NOMO-1 (cell line): ENCODE measurements at regions not wholly inside any gene's neighbourhood (a gene's known extent, or its start where the extent isn't known, plus 50 kb on each side); places are given as distances from the start of the nearest gene placed in this dataset.

Experiments used
- DNase-seq, 2 experiments: peaks; one replicate each; lab custom pipeline; 2025; ENCODE audit not compliant: unreplicated experiment in 2 of 2; lab: John Stamatoyannopoulos, UW

DNA sequence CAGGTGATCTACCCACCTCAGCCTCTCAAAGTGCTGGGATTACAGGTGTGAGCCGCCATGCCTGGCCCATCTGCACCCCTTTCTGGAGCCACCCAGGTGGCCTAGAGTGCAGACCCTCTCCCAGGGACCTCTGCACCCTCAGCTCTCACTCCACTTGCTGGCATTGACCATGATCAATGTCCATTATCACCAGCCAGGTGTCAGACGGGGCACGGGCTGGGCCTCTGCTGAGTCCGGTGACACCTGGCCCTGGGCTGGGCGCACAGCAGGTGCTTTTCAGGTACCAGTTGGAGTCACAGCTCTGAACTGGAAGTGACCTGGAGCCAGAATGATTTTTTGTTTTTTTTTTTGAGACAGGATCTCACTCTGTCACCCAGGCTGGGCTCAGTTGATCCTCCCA, 91.8 kb upstream of the PMEPA1 start:
- no peak for DNase-seq

DNA sequence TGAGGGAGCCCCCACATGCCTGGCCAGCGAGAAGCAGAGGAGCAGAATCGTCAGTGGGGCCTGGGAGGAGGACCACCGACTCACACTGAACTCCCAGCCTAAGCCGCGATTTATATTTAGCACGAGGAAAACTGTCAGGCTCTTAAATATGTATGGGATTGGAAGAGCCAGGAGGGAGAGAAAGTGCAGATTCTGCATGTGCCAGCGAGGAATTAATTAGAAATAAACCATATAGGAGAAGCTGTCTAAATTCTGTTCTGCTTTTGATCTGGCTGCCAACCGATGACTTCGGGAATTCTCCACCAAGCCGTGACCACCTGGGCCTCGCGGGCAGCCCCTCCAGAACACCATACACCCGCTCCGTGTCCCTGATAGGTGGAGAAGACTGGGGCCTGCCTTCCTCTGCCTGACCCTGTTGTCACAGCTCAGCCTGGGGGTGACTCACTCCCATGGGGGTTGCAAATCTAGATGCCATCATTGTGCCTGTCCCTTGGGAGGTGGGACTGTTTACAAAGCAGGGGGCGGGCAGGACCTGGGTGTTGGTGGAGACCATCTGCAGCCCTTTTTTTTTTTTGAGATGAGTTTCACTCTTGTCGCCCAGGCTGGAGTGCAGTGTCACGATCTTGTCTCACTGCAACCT, 91.1 kb upstream of the PMEPA1 start:
- DNase-seq = no peak

DNA sequence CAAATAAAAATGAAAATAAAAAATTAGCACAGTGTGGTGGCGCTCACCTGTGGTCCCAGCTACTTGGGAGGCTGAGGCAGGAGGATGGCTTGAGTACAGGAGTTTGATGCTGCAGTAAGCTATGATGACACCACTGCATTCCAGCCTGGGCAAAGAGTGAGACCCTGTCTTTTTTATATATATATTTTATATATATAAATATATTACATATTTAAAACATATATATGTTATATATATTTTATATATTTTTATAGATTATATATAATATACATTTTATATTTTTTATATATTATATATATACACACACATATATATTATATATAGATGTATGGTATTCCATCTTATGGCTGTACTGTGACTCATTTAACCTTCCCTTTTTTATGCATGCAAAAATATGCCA, 87.6 kb upstream of the PMEPA1 start:
- no peak for DNase-seq

GRCh38 chr20:57795977-57796560, 86.3 kb upstream of the PMEPA1 start:
- DNase-seq = no peak

DNA sequence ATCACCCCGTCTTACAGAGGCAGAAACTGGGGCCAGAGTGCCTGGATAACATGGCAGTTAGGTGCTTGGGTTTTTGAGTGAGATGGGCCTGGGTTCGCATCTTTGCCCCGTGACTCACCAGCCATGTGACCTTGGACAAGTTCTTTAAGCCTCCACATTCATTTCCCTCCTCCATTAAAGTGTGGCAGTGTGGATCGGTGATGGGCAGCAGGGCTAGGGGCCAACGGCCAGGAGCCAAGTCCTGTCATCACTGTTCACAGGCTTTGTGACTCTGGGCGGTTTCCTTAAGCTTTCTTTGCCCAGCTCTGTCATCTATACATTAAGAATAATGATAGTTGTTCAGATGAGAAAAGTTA, 85.5 kb upstream of the PMEPA1 start:
- DNase-seq = no peak

DNA sequence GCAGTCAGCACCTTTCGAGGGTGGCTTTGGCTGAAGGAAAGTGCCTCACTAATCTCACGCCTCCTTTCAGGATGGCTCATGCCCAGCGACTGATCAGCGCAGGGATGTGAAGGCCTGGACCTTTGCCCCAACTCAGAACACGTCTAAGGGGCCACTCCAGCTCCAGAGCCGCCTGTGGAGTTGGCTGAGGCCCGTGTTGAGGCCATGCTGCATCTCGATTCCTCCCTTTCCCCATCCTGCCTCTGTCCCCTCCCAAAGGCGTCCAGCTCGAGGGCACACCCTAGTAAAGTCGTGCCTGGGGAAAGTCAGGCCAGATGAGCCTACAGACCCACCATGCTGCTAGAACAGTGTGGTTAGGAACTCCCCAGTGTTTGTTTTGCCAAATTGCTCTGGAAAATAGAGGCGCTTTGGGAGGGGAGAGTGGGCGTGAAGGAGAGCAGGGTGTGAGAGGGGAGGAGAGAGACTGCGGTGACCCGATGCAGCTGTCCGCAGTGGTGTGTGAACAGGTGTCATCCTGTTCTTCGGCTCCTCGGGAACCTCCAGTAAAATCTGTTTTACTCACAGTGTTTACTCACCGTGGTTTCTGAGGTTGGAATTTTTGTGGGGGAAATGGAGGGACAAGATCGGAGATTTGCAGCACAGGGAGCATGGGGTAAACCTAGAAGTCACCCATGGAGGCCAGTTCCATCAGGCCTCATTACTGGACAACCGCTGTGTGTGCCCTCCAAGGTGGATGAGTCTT, 85.0 kb upstream of the PMEPA1 start:
- DNase-seq = no peak

DNA sequence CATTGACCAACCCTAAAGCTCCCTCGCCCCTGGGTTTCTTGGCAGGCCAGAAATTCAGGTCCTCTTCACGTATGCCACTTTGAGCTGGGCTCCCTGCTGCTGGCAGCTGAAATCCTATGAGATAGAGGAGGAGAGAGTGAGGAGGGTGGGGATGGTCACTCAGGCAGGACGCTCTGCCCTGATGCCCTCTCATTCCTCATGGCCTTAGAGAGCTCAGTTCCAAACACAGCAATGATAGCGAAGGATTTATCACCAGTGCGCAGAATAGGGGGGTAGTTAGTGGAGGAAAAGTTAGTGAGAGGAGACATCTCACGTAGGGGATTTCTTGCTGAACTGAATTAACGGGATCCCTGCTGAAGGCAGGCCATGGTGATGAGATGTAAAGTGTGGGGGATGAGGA, 84.2 kb upstream of the PMEPA1 start:
- DNase-seq = no peak

DNA sequence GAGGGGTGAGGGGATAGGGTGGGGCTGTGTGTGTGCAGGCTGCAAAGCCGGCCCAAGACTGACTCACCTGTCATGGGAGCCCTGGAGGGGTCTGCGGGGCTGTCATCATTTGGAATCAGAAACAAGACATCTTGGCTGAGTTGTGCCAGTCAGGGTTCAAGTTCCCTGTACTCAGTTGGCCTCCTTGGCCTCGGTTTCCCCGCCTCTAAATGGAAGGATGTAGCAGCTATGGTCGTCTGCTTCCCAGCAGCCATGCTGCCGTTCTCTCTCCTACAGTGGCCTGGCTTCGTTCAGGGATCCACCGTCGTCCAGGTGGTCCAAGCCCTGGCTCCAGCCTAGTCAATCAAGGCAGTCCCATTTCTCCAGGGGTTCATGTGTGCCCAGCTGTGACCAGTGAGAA, 83.6 kb upstream of the PMEPA1 start:
- DNase-seq = no peak

- no peak for DNase-seq
Observed at GRCh38 chr20:57792386-57793080, 82.7 kb upstream of the PMEPA1 start.

DNA sequence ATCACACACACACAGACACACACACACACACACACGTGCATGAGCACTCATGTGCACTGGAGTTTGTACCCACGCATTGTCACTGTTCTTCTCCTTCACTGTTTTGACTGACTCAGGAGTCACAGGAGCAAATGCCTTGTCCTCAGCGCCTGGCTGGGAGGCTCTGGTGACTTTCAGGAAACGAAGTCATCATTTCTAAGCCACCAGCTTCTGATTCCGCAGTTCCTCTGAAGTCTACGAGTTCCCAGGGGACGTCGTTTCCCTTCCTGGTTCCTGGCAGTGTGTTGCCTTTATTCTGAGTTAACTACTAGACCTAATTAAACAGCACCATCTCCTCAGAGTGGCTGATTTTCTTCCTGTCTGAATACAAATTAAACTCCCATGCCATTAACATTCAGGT, 82.2 kb upstream of the PMEPA1 start:
- DNase-seq = no peak

GRCh38 chr20:57791178-57791962, 81.6 kb upstream of the PMEPA1 start:
- DNase-seq = no peak

- no peak for DNase-seq
Observed at GRCh38 chr20:57790176-57790575, 80.4 kb upstream of the PMEPA1 start.

DNA sequence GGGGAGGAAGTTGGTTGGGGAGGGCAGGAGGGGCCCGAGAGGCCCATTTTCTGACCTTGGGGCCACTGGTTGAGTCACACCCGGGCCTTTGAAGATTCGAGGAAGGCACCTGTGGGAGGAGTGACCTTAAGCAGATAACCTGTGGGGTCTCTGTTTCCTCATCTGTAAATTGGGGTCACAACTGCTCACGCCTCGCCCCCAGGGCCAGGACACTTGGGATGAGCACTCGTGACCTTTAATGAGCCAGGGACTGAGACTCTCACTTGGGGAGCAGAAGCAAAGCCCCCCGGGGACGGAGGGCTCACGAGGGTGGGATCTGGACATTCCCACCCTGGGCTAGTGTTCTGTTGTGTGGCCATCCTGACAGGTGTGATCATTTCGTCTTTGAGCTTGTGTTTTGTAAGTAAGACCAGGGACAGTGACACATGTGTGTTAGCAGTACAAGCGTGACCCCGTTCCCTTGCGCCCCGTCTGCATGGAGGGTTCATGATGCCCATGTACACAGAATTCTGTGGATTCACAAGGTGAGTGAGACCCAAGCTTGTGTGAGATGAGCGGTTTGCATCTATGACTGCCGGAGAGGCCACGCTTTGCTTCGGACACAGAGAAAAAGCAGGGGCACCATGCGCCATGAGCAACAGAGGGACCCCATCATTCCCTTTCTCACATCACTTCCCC, 79.3 kb upstream of the PMEPA1 start:
- no peak for DNase-seq

DNA sequence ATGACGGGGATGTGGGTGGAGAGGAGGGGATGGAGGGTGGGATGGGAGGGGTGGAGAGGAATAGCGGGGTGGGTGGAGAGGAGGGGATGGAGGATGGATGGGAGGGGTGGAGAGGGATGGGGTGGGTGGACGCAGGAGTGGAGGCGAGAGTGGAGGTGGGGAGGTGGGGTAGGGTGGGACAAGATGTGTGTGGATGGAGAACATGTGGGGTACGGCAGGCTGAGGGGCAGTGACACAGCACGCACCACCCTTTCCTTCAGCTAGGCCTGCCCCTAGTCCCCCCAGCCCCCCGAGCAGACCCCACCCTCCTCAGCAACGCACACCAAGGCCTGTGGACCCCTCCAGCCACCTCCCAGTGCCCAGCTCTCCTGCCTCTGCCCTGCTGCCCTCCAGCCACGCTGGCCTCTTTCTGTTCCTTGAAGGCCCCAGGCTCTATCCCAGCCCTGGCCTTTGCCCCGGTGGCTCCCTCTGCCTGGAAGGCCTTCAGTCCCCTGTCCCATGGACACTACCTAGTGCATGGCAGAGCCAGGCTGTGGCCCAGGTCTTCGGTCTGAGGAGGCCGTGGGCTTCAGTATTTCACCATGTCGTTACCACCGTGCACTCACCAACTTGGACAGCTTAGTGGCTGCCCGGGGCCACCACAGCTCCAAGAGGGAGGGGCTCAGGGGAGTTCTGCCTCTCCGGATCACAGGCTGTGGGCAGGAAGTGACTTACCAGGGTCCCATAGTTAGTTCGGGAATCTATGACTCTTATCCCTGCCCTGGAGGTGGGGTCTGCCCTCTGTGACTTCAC, 78.4 kb upstream of the PMEPA1 start:
- DNase-seq = no peak

GRCh38 chr20:57787151-57787989, 77.6 kb upstream of the PMEPA1 start:
- DNase-seq = no peak

- DNase-seq = no peak
Observed at GRCh38 chr20:57786304-57786932, 76.6 kb upstream of the PMEPA1 start.

DNA sequence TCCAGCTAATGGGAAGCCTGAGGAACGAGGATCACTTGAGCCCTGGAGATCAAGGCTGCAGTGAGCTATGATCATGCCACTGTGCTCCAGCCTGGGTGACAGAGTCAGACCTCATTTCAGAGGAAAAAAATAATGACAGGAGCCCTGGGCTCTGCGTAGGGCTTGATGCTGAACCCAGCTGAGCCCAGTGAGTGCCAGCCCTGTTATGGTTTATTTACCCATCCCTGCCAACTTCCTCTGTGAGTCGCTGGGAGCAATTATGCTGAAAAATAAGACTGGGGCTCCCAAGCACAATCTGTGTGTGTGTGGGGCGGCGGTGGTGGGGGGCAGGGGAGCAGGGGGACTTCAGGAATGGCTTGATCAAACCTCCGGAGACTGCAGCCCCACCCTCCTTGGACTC, 75.9 kb upstream of the PMEPA1 start:
- no peak for DNase-seq

GRCh38 chr20:57785061-57785460, 75.2 kb upstream of the PMEPA1 start:
- DNase-seq = no peak
